Mucosa of descending colon (tissue), 3 donors: ENCODE measurements at regions not wholly inside any gene's neighbourhood (a gene's known extent, or its start where the extent isn't known, plus 50 kb on each side); places are given as distances from the start of the nearest gene placed in this dataset.

Source experiments
- ATAC-seq: fragments of 200-7000 bp; cut with Tn5 transposase; one replicate; pipeline ENCODE4 v1.9.1; 2020; ENCODE audit warnings: mild to moderate bottlenecking, moderate library complexity
- DNase-seq, 3 donors: peaks; one replicate each; pipeline ENCODE4 v3.0.0-alpha.2; 2020
- H3K36me3 ChIP-seq: fragments of 200-600 bp; one replicate; pipeline ENCODE4 v1.8.0; 2021; ENCODE audit warnings: low read depth, mild to moderate bottlenecking
- H3K4me1 ChIP-seq: fragments of 200-600 bp; one replicate; pipeline ENCODE4 v1.8.0; 2021; ENCODE audit warnings: low read depth, mild to moderate bottlenecking
- H3K4me3 ChIP-seq: fragments of 200-600 bp; one replicate; pipeline ENCODE4 v1.8.0; 2021; ENCODE audit warnings: mild to moderate bottlenecking
- H3K9me3 ChIP-seq: fragments of 200-600 bp; one replicate; pipeline ENCODE4 v1.8.0; 2021; ENCODE audit warnings: mild to moderate bottlenecking
- CTCF ChIP-seq: fragments of 200-600 bp; IDR thresholded peaks from one replicate; pipeline ENCODE4 v1.8.0; 2022; ENCODE audit warnings: antibody characterized with exemption, mild to moderate bottlenecking
- intact Hi-C, 2 donors: fragments of 100-400 bp; cut with DNase I in 1 of 2; cut with micrococcal nuclease in 1 of 2; formaldehyde crosslinking; loops; one replicate each; pipeline versions ENCODE4 v1.11.0 to v1.11.1; 2022; cut with DNase I, micrococcal nuclease
- donor health status: DM: no; HTN: no; CAD: no; lungs with moderate emphysema.
- donor health status: DM: no; HTN: no; CAD: no.
- donor health status: DM: no; HTN: yes; CAD: no.

DNA sequence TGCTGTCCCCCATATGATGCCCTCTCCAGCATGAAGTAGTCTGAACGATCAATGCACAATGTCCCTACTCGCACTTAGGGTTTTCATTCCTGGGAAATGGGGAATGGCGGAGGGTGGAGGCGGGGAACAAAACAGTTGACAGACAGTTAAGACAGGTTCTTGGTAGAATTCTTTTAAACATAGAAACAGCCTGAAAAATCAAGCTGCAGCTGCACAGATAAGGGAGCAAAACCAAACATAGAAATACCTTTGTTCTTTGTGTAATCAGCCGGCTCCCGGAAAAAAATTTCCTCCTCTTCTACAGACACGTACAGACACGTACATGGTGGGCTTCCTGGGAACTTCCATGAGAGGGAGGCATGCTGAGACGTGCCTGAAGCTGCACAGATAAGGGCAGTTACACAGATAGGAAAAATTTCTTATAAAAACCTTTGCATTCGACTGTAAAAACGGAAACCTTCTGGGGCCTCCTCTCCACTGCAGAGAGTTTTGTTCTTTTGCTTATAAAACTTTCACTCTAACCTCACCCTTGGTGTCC lies 662.4 kb upstream of the PTPRD start:
- no peaks in the 10 kb centered on the region for H3K36me3 ChIP-seq
- H3K4me3 ChIP-seq, result no peak overlapping the region

GRCh38 chr9:11312966-11313365 lies 700.2 kb upstream of the PTPRD start:
- peaks cover 45% of the 10 kb centered on the region for H3K9me3 ChIP-seq
- TF ChIP-seq CTCF, result no peak
- ATAC-seq (no peak), DNase-seq (no peak)
- no peaks in the 10 kb centered on the region for H3K36me3 ChIP-seq
- intact Hi-C loops, result no loop called here
- H3K4me1 ChIP-seq, result no peaks in the 10 kb centered on the region
- H3K4me3 ChIP-seq, result no peak overlapping the region

More for the DNA sequence above, 662.4 kb upstream of the PTPRD start:
- intact Hi-C loops, result no loop called here
- H3K4me1 ChIP-seq, result no peaks in the 10 kb centered on the region
- ATAC-seq, result no peak
- H3K9me3 ChIP-seq, result peaks cover 42% of the 10 kb centered on the region
- DNase-seq, result no peak
- no peak for TF ChIP-seq CTCF

DNA sequence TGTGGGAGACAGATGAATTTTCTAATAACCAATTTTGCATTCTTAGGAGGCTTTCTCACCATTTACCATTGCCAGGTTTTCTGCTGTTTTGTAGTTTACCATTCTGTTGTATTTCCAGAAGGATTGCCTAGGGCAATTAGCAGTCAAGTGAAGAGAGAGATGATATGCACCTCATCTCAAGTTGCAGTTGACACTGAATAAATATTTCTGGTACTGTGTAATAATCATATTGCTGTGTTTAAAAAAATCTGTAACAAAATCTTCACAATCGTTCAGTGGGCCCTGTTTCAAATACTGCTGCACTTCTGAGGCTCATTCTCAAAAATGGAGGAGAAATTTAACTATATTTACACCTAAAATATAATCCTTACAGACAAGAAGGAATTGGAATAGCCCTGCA lies 706.1 kb upstream of the PTPRD start:
- no peak for DNase-seq
- TF ChIP-seq CTCF, result no peak
- Histone ChIP-seq H3K36me3 (no peaks in the 10 kb centered on the region), H3K9me3 (peaks cover 9% of the 10 kb centered on the region), H3K4me3 (no peak overlapping the region), H3K4me1 (no peaks in the 10 kb centered on the region)
- no peak for ATAC-seq
- intact Hi-C loops, result no loop called here

GRCh38 chr9:11319538-11319937 lies 706.7 kb upstream of the PTPRD start:
- ATAC-seq (no peak), DNase-seq (no peak)
- no peak for TF ChIP-seq CTCF

GRCh38 chr9:11320989-11321388 lies 708.2 kb upstream of the PTPRD start:
- TF ChIP-seq CTCF, result no peak
- intact Hi-C loops, result no loop called here
- DNase-seq (no peak), ATAC-seq (no peak)
- H3K4me1 ChIP-seq, result no peaks in the 10 kb centered on the region
- H3K9me3 ChIP-seq, result peaks cover 4% of the 10 kb centered on the region
- H3K4me3 ChIP-seq, result no peak overlapping the region
- no peaks in the 10 kb centered on the region for H3K36me3 ChIP-seq

More at GRCh38 chr9:11319538-11319937, 706.7 kb upstream of the PTPRD start:
- intact Hi-C loops, result no loop called here
- Histone ChIP-seq H3K4me1 (no peaks in the 10 kb centered on the region), H3K9me3 (peaks cover 9% of the 10 kb centered on the region), H3K36me3 (no peaks in the 10 kb centered on the region), H3K4me3 (no peak overlapping the region)

DNA sequence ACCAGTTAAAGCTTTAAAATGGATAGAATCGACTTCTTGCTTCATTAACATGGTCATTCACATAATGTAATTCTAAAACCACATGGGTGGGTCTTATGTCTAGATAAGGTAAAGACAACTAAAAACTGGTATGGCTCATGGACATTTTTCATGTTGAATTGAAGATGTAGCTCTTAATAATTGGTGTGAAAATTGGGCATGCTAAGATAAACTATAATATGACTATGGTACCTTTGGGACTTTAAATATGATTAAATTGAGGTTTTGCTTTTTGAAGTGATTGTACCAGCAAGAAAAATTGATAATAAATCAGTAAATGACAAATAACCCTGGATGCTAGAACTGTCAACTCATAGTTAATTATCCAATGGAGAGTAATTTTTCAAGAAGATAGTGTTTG lies 710.7 kb upstream of the PTPRD start:
- no peak for TF ChIP-seq CTCF
- no peak overlapping the region for H3K4me3 ChIP-seq
- no peaks in the 10 kb centered on the region for H3K4me1 ChIP-seq
- ATAC-seq (no peak), DNase-seq (no peak)
- H3K36me3 ChIP-seq, result no peaks in the 10 kb centered on the region
- no peaks in the 10 kb centered on the region for H3K9me3 ChIP-seq
- intact Hi-C loops, result no loop called here
